Fibroblast of lung (primary cell): ENCODE measurements at regions not wholly inside any gene's neighbourhood (a gene's known extent, or its start where the extent isn't known, plus 50 kb on each side); places are given as distances from the start of the nearest gene placed in this dataset.

Source experiments
- DNase-seq, 2 donors: peaks; one replicate each; pipeline versions ENCODE4 v3.0.0 to v3.0.0-alpha.2; 2010; ENCODE audit warnings: low read depth in 2 of 2
- H2AFZ ChIP-seq: 2 replicates; pipeline ENCODE4 v1.5.1; 2012; ENCODE audit warnings: low read length, control low read depth, inconsistent platforms
- H3K27ac ChIP-seq: 2 replicates; pipeline ENCODE4 v1.5.1; 2011; ENCODE audit warnings: low read length, control low read depth; ENCODE audit not compliant: insufficient read depth
- H3K27me3 ChIP-seq: 2 replicates; pipeline ENCODE4 v1.5.1; 2011; ENCODE audit warnings: mild to moderate bottlenecking, low read length; ENCODE audit not compliant: control insufficient read depth, insufficient read depth
- H3K36me3 ChIP-seq: 2 replicates; pipeline ENCODE4 v1.5.1; 2011; ENCODE audit warnings: low read length; ENCODE audit not compliant: control insufficient read depth, insufficient read depth
- H3K4me1 ChIP-seq: 2 replicates; pipeline ENCODE4 v1.5.1; 2011; ENCODE audit warnings: low read length; ENCODE audit not compliant: control insufficient read depth, insufficient read depth; ENCODE audit errors: extremely low read depth
- H3K4me2 ChIP-seq: 2 replicates; pipeline ENCODE4 v1.5.1; 2011; ENCODE audit warnings: low read length, control low read depth; ENCODE audit not compliant: insufficient read depth; ENCODE audit errors: extremely low read depth
- H3K4me3 ChIP-seq, 4 experiments: fragments of 200-600 bp in 1 of 4; sonication (generic) in 1 of 4; replicated peaks in 1 of 4; 2 replicates each; pipeline ENCODE4 v1.5.1; 2011 to 2016; ENCODE audit warnings: low read length in 4 of 4, low read depth in 3 of 4, mild to moderate bottlenecking in 3 of 4, control low read depth in 2 of 4, inconsistent platforms in 1 of 4, mixed read lengths in 1 of 4; ENCODE audit not compliant: insufficient read depth in 1 of 4; ENCODE audit errors: control extremely low read depth in 1 of 4
- H3K79me2 ChIP-seq: 2 replicates; pipeline ENCODE4 v1.5.1; 2012; ENCODE audit warnings: mild to moderate bottlenecking, low read length, inconsistent platforms; ENCODE audit not compliant: control insufficient read depth, insufficient read depth
- H3K9ac ChIP-seq: 2 replicates; pipeline ENCODE4 v1.5.1; 2011; ENCODE audit warnings: mild to moderate bottlenecking, low read length, control low read depth; ENCODE audit not compliant: insufficient read depth
- H3K9me3 ChIP-seq: 2 replicates; pipeline ENCODE4 v1.5.1; 2012; ENCODE audit warnings: low read depth, low read length; ENCODE audit not compliant: control insufficient read depth, insufficient read depth
- H4K20me1 ChIP-seq: 2 replicates; pipeline ENCODE4 v1.5.1; 2011; ENCODE audit warnings: low read length; ENCODE audit not compliant: control insufficient read depth, insufficient read depth; ENCODE audit errors: extremely low read depth
- CTCF ChIP-seq, 2 donors: IDR thresholded peaks in 1 of 2; conservative IDR thresholded peaks in 1 of 2; 1 replicate in 1 of 2; 2 replicates in 1 of 2; pipeline ENCODE4 v1.5.1; 2011 to 2012; ENCODE audit warnings: low read length in 2 of 2, control low read depth in 1 of 2, inconsistent platforms in 1 of 2, low read depth in 1 of 2, mild to moderate bottlenecking in 1 of 2
- EZH2 ChIP-seq: IDR thresholded peaks from 2 replicates; pipeline ENCODE4 v1.5.1; 2012; ENCODE audit warnings: low read length, control low read depth, mild to moderate bottlenecking; ENCODE audit errors: missing control alignments

GRCh38 chr3:5972586-5972985, 785.1 kb downstream of the EDEM1 start:
- H3K9me3 ChIP-seq, result no peaks in the 10 kb centered on the region
- no peaks in the 10 kb centered on the region for H3K27me3 ChIP-seq
- H3K9ac ChIP-seq, result no peak overlapping the region
- no peak overlapping the region for H3K27ac ChIP-seq
- no peak overlapping the region for H3K4me2 ChIP-seq
- H3K79me2 ChIP-seq, result no peaks in the 10 kb centered on the region
- no peaks in the 10 kb centered on the region for H3K36me3 ChIP-seq
- H3K4me3 ChIP-seq, result no peak overlapping the region
- H4K20me1 ChIP-seq, result no peaks in the 10 kb centered on the region
- peak in 1 of 2 donors; percentile 56 for DNase-seq
- no peak overlapping the region for H2AFZ ChIP-seq
- TF ChIP-seq CTCF (conservative IDR thresholded peaks at IDR 0.05 in 1 of 2, IDR thresholded peaks at IDR 0.05 in 1 of 2; ENCODE audit: low read depth in 1 of 2, low read length in 2 of 2), result no peak
- no peak for TF ChIP-seq EZH2
- H3K4me1 ChIP-seq, result no peaks in the 10 kb centered on the region

GRCh38 chr3:5974630-5975322, 787.3 kb downstream of the EDEM1 start:
- Histone ChIP-seq H3K4me3 (no peak overlapping the region), H2AFZ (no peak overlapping the region), H3K36me3 (no peaks in the 10 kb centered on the region), H3K79me2 (no peaks in the 10 kb centered on the region), H3K27ac (no peak overlapping the region), H3K4me1 (no peaks in the 10 kb centered on the region), H3K27me3 (no peaks in the 10 kb centered on the region), H3K9ac (no peak overlapping the region), H4K20me1 (no peaks in the 10 kb centered on the region), H3K9me3 (no peaks in the 10 kb centered on the region), H3K4me2 (no peak overlapping the region)
- TF ChIP-seq EZH2, result no peak
- no peak for TF ChIP-seq CTCF (conservative IDR thresholded peaks at IDR 0.05 in 1 of 2, IDR thresholded peaks at IDR 0.05 in 1 of 2; ENCODE audit: low read depth in 1 of 2, low read length in 2 of 2)
- no peak for DNase-seq

- Histone ChIP-seq H3K4me1 (no peaks in the 10 kb centered on the region), H3K27ac (no peak overlapping the region), H3K9me3 (no peaks in the 10 kb centered on the region), H3K27me3 (no peaks in the 10 kb centered on the region), H4K20me1 (no peaks in the 10 kb centered on the region), H3K4me3 (no peak overlapping the region), H3K36me3 (no peaks in the 10 kb centered on the region), H3K4me2 (no peak overlapping the region), H3K9ac (no peak overlapping the region), H3K79me2 (no peaks in the 10 kb centered on the region), H2AFZ (no peak overlapping the region)
- DNase-seq, result no peak
- TF ChIP-seq CTCF (conservative IDR thresholded peaks at IDR 0.05 in 1 of 2, IDR thresholded peaks at IDR 0.05 in 1 of 2; ENCODE audit: low read depth in 1 of 2, low read length in 2 of 2) (no peak), EZH2 (no peak)
These were observed 789.8 kb downstream of the EDEM1 start for GRCh38 chr3:5977331-5977730.
